Fibroblast of skin of abdomen (primary cell): ENCODE measurements at regions not wholly inside any gene's neighbourhood (a gene's known extent, or its start where the extent isn't known, plus 50 kb on each side); places are given as distances from the start of the nearest gene placed in this dataset.

Experiments
- DNase-seq: peaks from one replicate; pipeline ENCODE4 v3.0.0-alpha.2; 2013

GRCh38 chr2:177030451-177031105 lies 182.0 kb upstream of the HNRNPA3 start:
- no peak for DNase-seq

DNA sequence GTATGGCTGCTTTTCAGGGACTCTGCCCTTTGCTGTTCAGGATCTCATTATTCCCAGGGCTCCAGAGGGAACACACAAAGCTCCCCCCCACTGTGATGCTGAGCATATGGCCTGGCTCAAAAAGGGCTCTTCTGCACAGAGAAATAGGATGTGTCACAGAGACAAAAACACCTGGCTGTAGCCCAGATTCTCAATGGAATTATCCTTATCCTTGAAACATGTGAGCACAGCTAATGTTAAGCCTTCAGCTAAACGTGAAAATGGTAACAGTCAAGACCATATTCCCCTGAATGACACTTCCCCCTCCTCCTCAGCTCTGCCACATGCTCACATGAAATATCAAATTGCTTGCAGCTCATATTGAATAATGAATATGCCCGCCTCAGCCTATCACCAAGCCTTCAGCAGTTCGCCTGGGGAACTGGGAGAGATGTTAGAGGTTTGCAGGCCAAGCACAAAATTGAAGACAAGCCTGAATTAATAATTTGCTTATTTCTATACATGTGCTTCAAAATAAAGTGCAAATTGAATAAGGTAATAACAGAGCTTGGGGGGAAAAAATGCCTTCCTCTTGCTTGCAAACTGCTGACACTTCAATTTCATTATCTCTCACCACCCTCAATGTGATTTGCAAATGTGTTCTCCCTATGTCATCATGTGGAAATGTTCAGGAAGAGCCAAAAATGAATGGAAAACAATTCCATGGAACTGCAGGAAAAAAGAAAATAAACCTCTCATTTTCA lies 181.0 kb upstream of the HNRNPA3 start:
- DNase-seq = no peak

- DNase-seq = peak; percentile 23
Measured at GRCh38 chr2:177036747-177037146, 175.8 kb upstream of the HNRNPA3 start.

- peak; percentile 18 for DNase-seq
Measured at GRCh38 chr2:177037569-177037968, 175.0 kb upstream of the HNRNPA3 start.

- peak; percentile 77 for DNase-seq
Measured at GRCh38 chr2:177038787-177039484, 173.7 kb upstream of the HNRNPA3 start.

- no peak for DNase-seq
Measured at GRCh38 chr2:177042311-177042710, 170.3 kb upstream of the HNRNPA3 start.

GRCh38 chr2:177044671-177045070 lies 167.9 kb upstream of the HNRNPA3 start:
- peak; percentile 26 for DNase-seq

GRCh38 chr2:177048981-177049380 lies 163.6 kb upstream of the HNRNPA3 start:
- DNase-seq = no peak

- DNase-seq = no peak
Measured at GRCh38 chr2:177051278-177051677, 161.3 kb upstream of the HNRNPA3 start.

- DNase-seq = no peak
Measured at GRCh38 chr2:177052471-177052870, 160.1 kb upstream of the HNRNPA3 start.

- no peak for DNase-seq
Measured at GRCh38 chr2:177053038-177053437, 159.6 kb upstream of the HNRNPA3 start.

GRCh38 chr2:177053716-177054115 lies 158.9 kb upstream of the HNRNPA3 start:
- DNase-seq = no peak

DNA sequence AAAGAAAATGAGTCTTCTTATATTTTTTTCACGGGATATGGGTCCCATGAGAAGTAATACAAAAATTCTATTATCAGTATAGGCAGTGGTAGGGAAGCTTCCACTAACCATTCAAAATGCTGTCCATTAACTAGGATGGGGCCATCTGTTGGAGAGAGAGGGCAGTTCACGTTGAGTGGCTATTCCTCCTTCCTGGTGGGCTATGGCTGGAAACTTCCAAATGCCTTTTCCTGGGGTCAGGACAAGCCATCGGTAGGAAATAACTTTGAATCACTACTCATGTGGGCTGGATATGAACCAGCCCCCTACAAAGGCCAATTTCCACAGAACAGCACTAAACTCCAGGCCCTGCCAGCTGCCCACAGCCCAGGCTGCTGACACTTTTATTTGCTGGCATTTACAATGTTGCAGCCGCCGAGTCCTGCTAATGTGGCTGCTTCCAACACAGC lies 156.1 kb upstream of the HNRNPA3 start:
- no peak for DNase-seq

DNA sequence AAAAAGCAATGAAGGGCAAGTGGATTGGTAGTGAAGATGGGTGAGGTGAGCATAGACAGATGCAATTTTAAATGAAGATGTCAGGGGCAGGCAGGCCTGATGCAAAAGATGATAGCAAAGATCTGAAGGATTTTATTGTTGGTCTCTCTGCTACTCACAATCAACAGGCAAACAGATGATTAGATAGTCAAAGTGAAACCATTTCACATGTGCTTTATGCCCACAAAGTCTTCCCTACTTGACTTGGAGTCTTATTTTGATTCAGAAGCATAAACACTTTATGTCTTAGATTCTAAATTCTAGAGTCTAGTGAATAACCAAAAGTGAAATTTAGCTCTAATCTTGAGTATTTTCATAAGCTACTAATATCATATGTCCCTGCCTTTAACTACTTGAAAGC lies 153.8 kb upstream of the HNRNPA3 start:
- no peak for DNase-seq

DNA sequence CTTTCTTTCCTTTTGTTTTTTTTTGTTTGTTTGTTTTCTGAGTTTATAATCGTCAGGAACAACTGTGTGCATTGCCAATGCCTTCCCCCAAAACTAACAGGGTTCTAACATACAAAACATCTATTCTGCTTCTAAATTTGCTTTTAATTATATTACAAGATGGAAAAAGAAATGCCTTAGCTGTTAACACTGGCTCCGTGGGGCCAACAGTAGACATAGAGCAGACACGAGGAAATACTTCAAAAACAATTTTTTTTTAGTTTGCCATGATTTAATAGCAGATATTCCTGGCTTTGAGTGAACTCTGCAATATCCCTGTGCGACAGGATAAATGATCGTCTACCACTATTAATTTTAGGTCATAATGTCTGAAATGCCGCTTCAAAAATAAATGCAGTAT lies 153.3 kb upstream of the HNRNPA3 start:
- no peak for DNase-seq

DNA sequence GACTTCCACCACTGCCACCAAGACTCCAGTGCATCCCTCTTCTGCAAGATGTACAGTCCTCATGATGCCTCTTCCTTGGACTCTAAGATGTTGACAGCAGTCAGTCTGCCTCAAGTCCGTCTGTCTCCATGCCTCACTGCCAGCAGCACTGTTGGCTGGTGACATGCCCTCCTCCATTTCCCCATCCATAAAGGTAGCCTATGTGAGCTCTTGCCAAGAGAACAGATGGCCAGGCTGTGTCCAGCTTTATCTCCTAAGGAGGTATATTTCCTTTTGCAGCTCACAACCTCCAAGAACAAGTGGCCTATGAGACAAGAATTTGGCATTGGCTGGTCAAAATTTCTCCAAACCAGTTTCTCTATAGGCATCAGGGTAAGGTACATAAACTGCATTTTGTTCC lies 149.3 kb upstream of the HNRNPA3 start:
- DNase-seq = no peak

DNA sequence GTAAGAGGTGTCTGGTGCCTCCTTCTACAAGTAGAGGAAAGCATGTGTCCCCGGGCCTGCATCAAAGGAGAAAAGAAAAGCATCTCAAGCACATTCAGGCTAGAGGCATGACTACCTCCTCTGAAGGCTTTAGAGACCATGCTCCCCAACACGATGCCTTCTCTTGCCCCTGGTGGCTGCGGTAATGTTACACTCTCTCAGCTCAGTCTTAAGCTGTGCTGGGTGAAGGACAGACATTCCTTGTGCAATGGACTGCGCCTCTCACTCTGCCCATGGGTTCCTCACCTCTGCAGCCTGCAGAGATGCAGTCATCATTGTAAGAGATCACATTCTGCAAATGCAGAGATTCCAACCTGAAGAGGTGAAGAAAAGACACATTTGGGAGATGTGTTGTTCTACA lies 148.2 kb upstream of the HNRNPA3 start:
- DNase-seq = no peak

- no peak for DNase-seq
Measured at GRCh38 chr2:177068967-177069366, 143.6 kb upstream of the HNRNPA3 start.

GRCh38 chr2:177072090-177072489 lies 140.5 kb upstream of the HNRNPA3 start:
- peak; percentile 84 for DNase-seq

GRCh38 chr2:177073611-177074010 lies 139.0 kb upstream of the HNRNPA3 start:
- peak; percentile 81 for DNase-seq

GRCh38 chr2:177074099-177074710 lies 138.4 kb upstream of the HNRNPA3 start:
- peak; percentile 65 for DNase-seq

DNA sequence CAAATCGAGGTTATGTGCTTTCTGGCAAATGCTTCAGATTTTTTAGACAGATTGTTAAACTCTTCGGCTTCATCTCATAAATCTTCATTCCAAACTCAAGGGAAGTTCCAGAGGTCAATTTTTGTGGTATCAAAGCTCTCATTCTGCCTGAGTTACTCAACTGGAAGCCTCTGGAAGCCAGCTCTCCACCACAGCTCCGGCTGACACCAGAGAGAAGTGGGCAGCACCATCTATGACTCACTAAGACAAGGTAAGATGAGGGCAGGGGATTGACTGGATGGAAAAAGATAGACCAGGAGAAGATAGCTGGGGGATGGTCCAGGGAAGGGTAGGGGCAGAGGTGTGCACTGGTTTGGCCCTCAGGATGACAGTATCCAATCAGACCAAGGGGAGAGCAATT lies 137.3 kb upstream of the HNRNPA3 start:
- peak; percentile 82 for DNase-seq

DNA sequence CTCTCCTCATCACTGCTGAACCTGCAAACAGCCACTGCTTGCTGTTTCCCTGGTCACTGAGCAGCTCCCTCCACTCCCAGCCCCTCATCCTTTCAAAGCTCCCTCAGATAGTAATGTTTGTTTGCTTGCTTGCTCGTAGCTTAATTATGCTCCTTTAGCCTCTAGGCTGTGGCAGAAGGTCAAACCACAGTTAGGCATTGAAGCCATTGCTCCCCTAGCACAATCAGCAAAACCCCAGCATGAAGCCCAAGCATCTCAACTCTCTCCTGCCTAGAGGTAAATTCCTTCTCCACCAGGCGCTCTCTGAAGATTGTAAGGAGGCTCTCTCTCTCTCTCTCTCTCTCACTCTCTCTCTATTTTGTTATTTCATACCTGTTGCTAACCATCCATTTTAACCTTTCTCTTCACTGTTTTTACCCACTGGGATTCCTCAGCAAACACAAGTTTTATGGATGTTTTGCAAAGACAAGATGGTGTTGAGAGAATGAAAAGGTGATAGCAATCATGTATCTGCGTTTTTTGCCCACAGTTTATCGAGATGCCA lies 135.9 kb upstream of the HNRNPA3 start:
- no peak for DNase-seq
